SK-N-SH (cell line): ENCODE measurements at regions not wholly inside any gene's neighbourhood (a gene's known extent, or its start where the extent isn't known, plus 50 kb on each side); places are given as distances from the start of the nearest gene placed in this dataset.

Source experiments
- CTCF ChIA-PET: fragments of 300-600, 350-600 bp; formaldehyde crosslinking; extraction: SDS; loops from one replicate; lab custom pipeline; 2021; lab: Yijun Ruan, JAX
- POLR2A ChIA-PET: fragments of 350-600 bp; sonication (Branson Sonifier 250); formaldehyde crosslinking; extraction: SDS; loops from one replicate; lab custom pipeline; 2020; ENCODE audit warnings: antibody characterized with exemption, inconsistent platforms; lab: Yijun Ruan, JAX
- DNase-seq: peaks from one replicate; pipeline ENCODE4 v3.0.0; 2012
- H2AFZ ChIP-seq: fragments of 200-600 bp; sonication (generic); 2 replicates; pipeline ENCODE4 v1.8.1; 2016; ENCODE audit warnings: antibody characterized with exemption, mild to moderate bottlenecking, low read depth
- H3F3A ChIP-seq: fragments of 200-600 bp; sonication (generic); replicated peaks from 2 replicates; pipeline ENCODE3; 2016; ENCODE audit warnings: antibody characterized with exemption, mild to moderate bottlenecking; ENCODE audit not compliant: insufficient read depth
- H3K27ac ChIP-seq, 2 experiments: fragments of 200-500 bp in 1 of 2; fragments of 200-600 bp in 1 of 2; sonication (Bioruptor generic) in 1 of 2; sonication (generic), shearing (Covaris generic) in 1 of 2; 2 replicates each; pipeline versions ENCODE4 v1.5.1 to v1.6.1; 2014 to 2016; ENCODE audit warnings: low read depth in 2 of 2, inconsistent platforms in 1 of 2, low read length in 1 of 2, mild to moderate bottlenecking in 1 of 2, mixed read lengths in 1 of 2
- H3K27me3 ChIP-seq: fragments of 200-600 bp; sonication (generic), shearing (Covaris generic); 2 replicates; pipeline ENCODE4 v1.6.1; 2016; ENCODE audit warnings: mixed run types; ENCODE audit not compliant: insufficient read depth
- H3K36me3 ChIP-seq, 2 experiments: fragments of 200-500 bp in 1 of 2; fragments of 200-600 bp in 1 of 2; sonication (Bioruptor generic) in 1 of 2; sonication (generic) in 1 of 2; replicated peaks in 1 of 2; 2 replicates each; pipeline versions ENCODE3 to v1.5.1; 2014 to 2016; ENCODE audit warnings: low read length in 1 of 2, mild to moderate bottlenecking in 1 of 2; ENCODE audit not compliant: insufficient read depth in 2 of 2, control insufficient read depth in 1 of 2
- H3K4me1 ChIP-seq, 2 experiments: fragments of 200-500 bp in 1 of 2; fragments of 200-600 bp in 1 of 2; sonication (Bioruptor generic) in 1 of 2; sonication (generic), shearing (Covaris generic) in 1 of 2; 2 replicates each; pipeline versions ENCODE4 v1.5.1 to v1.6.1; 2014 to 2016; ENCODE audit warnings: low read depth in 1 of 2, low read length in 1 of 2, mixed run types in 1 of 2; ENCODE audit not compliant: insufficient read depth in 2 of 2, control insufficient read depth in 1 of 2
- H3K4me2 ChIP-seq: fragments of 200-600 bp; sonication (generic), shearing (Covaris generic); 2 replicates; pipeline ENCODE4 v1.6.1; 2017; ENCODE audit warnings: mixed run types
- H3K4me3 ChIP-seq, 2 experiments: fragments of 200-500 bp in 1 of 2; fragments of 200-600 bp in 1 of 2; sonication (Bioruptor generic) in 1 of 2; sonication (generic), shearing (Covaris generic) in 1 of 2; 2 replicates each; pipeline versions ENCODE4 v1.5.1 to v1.8.1; 2014 to 2016; ENCODE audit warnings: low read depth in 2 of 2, inconsistent platforms in 1 of 2, low read length in 1 of 2, mild to moderate bottlenecking in 1 of 2, mixed read lengths in 1 of 2, moderate library complexity in 1 of 2
- H3K79me2 ChIP-seq: fragments of 200-600 bp; sonication (generic); 2 replicates; pipeline ENCODE4 v1.8.1; 2017; ENCODE audit warnings: mild to moderate bottlenecking; ENCODE audit not compliant: insufficient read depth
- H3K9ac ChIP-seq: fragments of 200-600 bp; sonication (generic); 2 replicates; pipeline ENCODE4 v1.6.1; 2017; ENCODE audit warnings: mixed run types
- H3K9me2 ChIP-seq: fragments of 200-600 bp; sonication (generic); 2 replicates; pipeline ENCODE4 v1.6.1; 2017; ENCODE audit warnings: mixed run types
- H3K9me3 ChIP-seq: fragments of 200-600 bp; sonication (generic); 2 replicates; pipeline ENCODE4 v1.6.1; 2017; ENCODE audit warnings: mixed run types, mild to moderate bottlenecking, moderate library complexity
- H4K20me1 ChIP-seq: fragments of 200-600 bp; sonication (generic); 2 replicates; pipeline ENCODE4 v1.6.1; 2017; ENCODE audit warnings: mild to moderate bottlenecking, mixed run types; ENCODE audit not compliant: insufficient read depth
- ELF1 ChIP-seq: IDR thresholded peaks from 2 replicates; pipeline ENCODE4 v1.4.0; 2012
- EZH2phosphoT487 ChIP-seq: fragments of 200-600 bp; sonication (generic); IDR thresholded peaks from 2 replicates; pipeline ENCODE4 v1.6.1; 2017; ENCODE audit warnings: low read depth, mixed run types, mild to moderate bottlenecking, antibody characterized with exemption, moderate library complexity, borderline replicate concordance
- GABPA ChIP-seq: IDR thresholded peaks from 2 replicates; pipeline ENCODE4 v1.4.0; 2012; ENCODE audit warnings: low read depth, mild to moderate bottlenecking
- MEF2A ChIP-seq: IDR thresholded peaks from 2 replicates; pipeline ENCODE4 v1.4.0; 2012; ENCODE audit warnings: low read depth, borderline replicate concordance
- NFIC ChIP-seq: IDR thresholded peaks from 2 replicates; pipeline ENCODE4 v1.4.0; 2012; ENCODE audit warnings: borderline replicate concordance
- PBX3 ChIP-seq: IDR thresholded peaks from 2 replicates; pipeline ENCODE4; 2012
- REST ChIP-seq: IDR thresholded peaks from 2 replicates; pipeline ENCODE4 v1.6.1; 2012; ENCODE audit warnings: mild to moderate bottlenecking, low read depth, low read length, moderate library complexity
- TAF1 ChIP-seq: IDR thresholded peaks from 2 replicates; pipeline ENCODE4 v1.6.1; 2012; ENCODE audit warnings: low read depth, mild to moderate bottlenecking, low read length, moderate library complexity, borderline replicate concordance
- TEAD4 ChIP-seq: IDR thresholded peaks from 2 replicates; pipeline ENCODE4 v1.4.0; 2012; ENCODE audit warnings: mild to moderate bottlenecking, borderline replicate concordance; ENCODE audit not compliant: insufficient read depth
- USF2 ChIP-seq: fragments of 150-350 bp; IDR thresholded peaks from 2 replicates; pipeline ENCODE4 v1.6.1; 2017; ENCODE audit warnings: antibody characterized with exemption, low read length, low read depth, borderline replicate concordance
- YY1 ChIP-seq: IDR thresholded peaks from 2 replicates; pipeline ENCODE4 v1.4.0; 2012; ENCODE audit warnings: low read depth, mild to moderate bottlenecking
- WGBS: methylation state at CpG from one replicate; pipeline ENCODE4 v1.1.6; 2017; ENCODE audit warnings: low lambda C conversion rate; 5-methylcytosine and 5-hydroxymethylcytosine counted together

- Histone ChIP-seq H3K4me1 (no peaks in the 10 kb centered on the region), H3K27ac (no peak overlapping the region), H3K4me3 (no peak overlapping the region), H3K27me3 (no peaks in the 10 kb centered on the region), H3K79me2 (no peaks in the 10 kb centered on the region), H4K20me1 (no peaks in the 10 kb centered on the region), H3K4me2 (no peak overlapping the region), H3K9me2 (no peaks in the 10 kb centered on the region), H3F3A (no peaks in the 10 kb centered on the region), H3K9me3 (no peaks in the 10 kb centered on the region), H2AFZ (no peak overlapping the region)
- CTCF ChIA-PET = no interaction called here
- 22% methylated on average over 4 of the region's 4 CpGs for WGBS
- POLR2A ChIA-PET = no interaction called here
- DNase-seq = no peak
- TF ChIP-seq USF2 (no peak), EZH2phosphoT487 (no peak), PBX3 (no peak), GABPA (no peak), MEF2A (no peak), YY1 (no peak)
- TF ChIP-seq, all 33 proteins: peak for 0
- no peaks in the 10 kb centered on the region for H3K36me3 ChIP-seq
- no peak overlapping the region for H3K9ac ChIP-seq
Measured at GRCh38 chr2:13252615-13253014, 535.9 kb downstream of the TRIB2 start.

GRCh38 chr2:13255485-13255884 is 538.7 kb downstream of the TRIB2 start:
- no peaks in the 10 kb centered on the region for H3K9me2 ChIP-seq
- H3K79me2 ChIP-seq = no peaks in the 10 kb centered on the region
- H3K27ac ChIP-seq = no peak overlapping the region
- H3F3A ChIP-seq = no peaks in the 10 kb centered on the region
- no peaks in the 10 kb centered on the region for H4K20me1 ChIP-seq
- H3K4me3 ChIP-seq = no peak overlapping the region
- no peaks in the 10 kb centered on the region for H3K27me3 ChIP-seq
- CTCF ChIA-PET = interaction anchor here (1.5 kb wide), 1 partner anchor 11 kb away, joined by 9 read pairs; no protein-coding TSS in a partner anchor
- no peak overlapping the region for H2AFZ ChIP-seq
- POLR2A ChIA-PET = no interaction called here
- no peak for TF ChIP-seq MEF2A
- no peak for TF ChIP-seq NFIC
- TF ChIP-seq GABPA = no peak
- TF ChIP-seq TAF1 = no peak
- TF ChIP-seq REST = no peak
- TF ChIP-seq PBX3 = no peak
- no peak for TF ChIP-seq ELF1
- no peak for TF ChIP-seq TEAD4
- TF ChIP-seq EZH2phosphoT487 = no peak
- no peak for DNase-seq
- H3K9ac ChIP-seq = no peak overlapping the region
- no peaks in the 10 kb centered on the region for H3K9me3 ChIP-seq
- no peaks in the 10 kb centered on the region for H3K36me3 ChIP-seq
- no peaks in the 10 kb centered on the region for H3K4me1 ChIP-seq
- WGBS = 42% methylated on average over 1 of the region's 1 CpG
- no peak overlapping the region for H3K4me2 ChIP-seq
